ENCODE measurements at regions not wholly inside any gene's neighbourhood (a gene's known extent, or its start where the extent isn't known, plus 50 kb on each side); places are given as distances from the start of the nearest gene placed in this dataset.

DNA sequence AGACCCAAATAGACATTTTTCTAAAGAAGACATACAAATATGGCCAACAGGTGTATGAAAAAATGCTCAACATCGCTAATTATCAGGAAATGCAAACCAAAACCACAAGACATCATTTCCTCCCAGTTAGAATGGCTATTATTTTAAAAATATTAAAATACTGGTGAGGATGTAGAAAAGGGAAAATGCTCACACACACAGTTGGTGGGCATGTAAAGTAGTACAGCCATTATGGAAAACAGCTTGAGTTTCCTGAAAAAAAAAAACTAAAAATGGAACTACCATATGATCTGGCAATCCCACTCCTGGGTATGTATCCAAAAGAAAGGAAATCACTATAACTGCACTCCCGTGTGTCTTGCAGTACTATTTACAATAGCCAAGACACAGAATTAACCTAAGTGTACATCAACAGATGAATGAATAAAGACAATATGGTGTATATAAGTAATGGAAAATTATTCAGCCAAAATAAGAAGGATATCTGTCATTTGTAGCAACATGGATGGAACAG, 128.9 kb upstream of the DKK2 start:
- TF ChIP-seq POLR2A (IDR thresholded peaks at IDR 0.05) = no peak
- TF ChIP-seq, protein P1, sequence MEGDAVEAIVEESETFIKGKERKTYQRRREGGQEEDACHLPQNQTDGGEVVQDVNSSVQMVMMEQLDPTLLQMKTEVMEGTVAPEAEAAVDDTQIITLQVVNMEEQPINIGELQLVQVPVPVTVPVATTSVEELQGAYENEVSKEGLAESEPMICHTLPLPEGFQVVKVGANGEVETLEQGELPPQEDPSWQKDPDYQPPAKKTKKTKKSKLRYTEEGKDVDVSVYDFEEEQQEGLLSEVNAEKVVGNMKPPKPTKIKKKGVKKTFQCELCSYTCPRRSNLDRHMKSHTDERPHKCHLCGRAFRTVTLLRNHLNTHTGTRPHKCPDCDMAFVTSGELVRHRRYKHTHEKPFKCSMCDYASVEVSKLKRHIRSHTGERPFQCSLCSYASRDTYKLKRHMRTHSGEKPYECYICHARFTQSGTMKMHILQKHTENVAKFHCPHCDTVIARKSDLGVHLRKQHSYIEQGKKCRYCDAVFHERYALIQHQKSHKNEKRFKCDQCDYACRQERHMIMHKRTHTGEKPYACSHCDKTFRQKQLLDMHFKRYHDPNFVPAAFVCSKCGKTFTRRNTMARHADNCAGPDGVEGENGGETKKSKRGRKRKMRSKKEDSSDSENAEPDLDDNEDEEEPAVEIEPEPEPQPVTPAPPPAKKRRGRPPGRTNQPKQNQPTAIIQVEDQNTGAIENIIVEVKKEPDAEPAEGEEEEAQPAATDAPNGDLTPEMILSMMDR (IDR thresholded peaks at IDR 0.05) = no peak
